ENCODE measurements at regions not wholly inside any gene's neighbourhood (a gene's known extent, or its start where the extent isn't known, plus 50 kb on each side); places are given as distances from the start of the nearest gene placed in this dataset.

DNA sequence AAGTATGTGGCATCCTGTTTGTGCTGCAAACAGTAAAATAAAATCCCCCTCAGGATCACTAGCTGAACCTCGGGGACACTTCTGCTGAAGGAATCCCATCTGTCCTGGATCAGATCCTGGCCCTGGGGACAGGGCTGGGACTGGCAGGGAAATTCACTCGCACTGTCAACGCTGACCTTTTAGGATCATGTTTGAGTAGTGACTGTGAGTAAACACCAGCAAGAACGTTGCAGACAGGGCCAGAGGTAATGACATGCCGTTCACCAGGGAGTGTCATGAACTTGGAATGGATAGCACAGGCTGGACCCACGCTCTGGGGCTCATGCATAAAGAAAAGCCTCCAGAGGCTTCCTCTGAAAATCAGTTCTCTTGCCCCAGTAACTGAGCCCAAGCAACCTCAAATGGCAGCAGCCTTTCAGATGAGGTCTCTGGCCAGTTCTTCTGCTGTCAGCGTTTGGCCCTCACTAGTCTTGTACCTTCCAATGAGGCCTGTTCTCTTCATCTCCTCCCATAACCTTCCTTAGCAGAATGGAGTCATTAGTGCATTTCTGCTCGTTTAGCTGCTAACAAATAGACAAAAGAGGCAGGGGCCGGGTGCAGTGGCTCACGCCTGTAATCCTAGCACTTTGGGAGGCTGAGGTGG lies 51.0 kb upstream of the BARX2 start (continued):
- TF ChIP-seq TOPORS (CRISPR knock-in tag; IDR thresholded peaks at IDR 0.05) (no peak), ATF7 (IDR thresholded peaks at IDR 0.05) (no peak), ATF7 (CRISPR knock-in tag; IDR thresholded peaks at IDR 0.05) (peak; percentile 72; the same call in 1 of the 2 replicates), NONO (IDR thresholded peaks at IDR 0.05) (no peak), NONO (CRISPR knock-in tag; conservative IDR thresholded peaks at IDR 0.05) (peak; percentile 56; the same call in 1 of the 2 replicates), SNAPC2 (CRISPR knock-in tag; IDR thresholded peaks at IDR 0.05) (no peak), ZNF879 (CRISPR knock-in tag; IDR thresholded peaks at IDR 0.05) (no peak), KAT8 (CRISPR knock-in tag; IDR thresholded peaks at IDR 0.05) (peak; percentile 68), FOXM1 (CRISPR knock-in tag; IDR thresholded peaks at IDR 0.05) (no peak), KDM1A (CRISPR knock-in tag; IDR thresholded peaks at IDR 0.05) (no peak), SCMH1 (CRISPR knock-in tag; IDR thresholded peaks at IDR 0.05; ENCODE audit: borderline replicate concordance) (no peak), ZNF652 (CRISPR knock-in tag; IDR thresholded peaks at IDR 0.05; ENCODE audit: borderline replicate concordance, low read depth) (no peak), ZNF792 (CRISPR knock-in tag; IDR thresholded peaks at IDR 0.05) (peak; percentile 81; the same call in 1 of the 2 replicates), DPF2 (CRISPR knock-in tag; IDR thresholded peaks at IDR 0.05; ENCODE audit: borderline replicate concordance, low read depth) (peak; percentile 89), HMG20B (CRISPR knock-in tag; conservative IDR thresholded peaks at IDR 0.05) (no peak; the same call in 1 of the 2 replicates), ZMYM3 (CRISPR knock-in tag; IDR thresholded peaks at IDR 0.05) (peak; percentile 67), THAP11 (CRISPR knock-in tag; IDR thresholded peaks at IDR 0.05) (peak; percentile 35; the same call in 1 of the 2 replicates), ZNF616 (CRISPR knock-in tag; IDR thresholded peaks at IDR 0.05; ENCODE audit: low read depth) (no peak), MTF2 (CRISPR knock-in tag; IDR thresholded peaks at IDR 0.05; ENCODE audit: borderline replicate concordance) (no peak), IRX3 (CRISPR knock-in tag; IDR thresholded peaks at IDR 0.05; ENCODE audit: borderline replicate concordance, low read depth) (no peak), ZBTB21 (CRISPR knock-in tag; IDR thresholded peaks at IDR 0.05) (no peak)
- TF ChIP-seq, protein P1, sequence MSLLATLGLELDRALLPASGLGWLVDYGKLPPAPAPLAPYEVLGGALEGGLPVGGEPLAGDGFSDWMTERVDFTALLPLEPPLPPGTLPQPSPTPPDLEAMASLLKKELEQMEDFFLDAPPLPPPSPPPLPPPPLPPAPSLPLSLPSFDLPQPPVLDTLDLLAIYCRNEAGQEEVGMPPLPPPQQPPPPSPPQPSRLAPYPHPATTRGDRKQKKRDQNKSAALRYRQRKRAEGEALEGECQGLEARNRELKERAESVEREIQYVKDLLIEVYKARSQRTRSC (CRISPR knock-in tag; IDR thresholded peaks at IDR 0.05; ENCODE audit: low read depth) = no peak
- TF ChIP-seq, protein P2, sequence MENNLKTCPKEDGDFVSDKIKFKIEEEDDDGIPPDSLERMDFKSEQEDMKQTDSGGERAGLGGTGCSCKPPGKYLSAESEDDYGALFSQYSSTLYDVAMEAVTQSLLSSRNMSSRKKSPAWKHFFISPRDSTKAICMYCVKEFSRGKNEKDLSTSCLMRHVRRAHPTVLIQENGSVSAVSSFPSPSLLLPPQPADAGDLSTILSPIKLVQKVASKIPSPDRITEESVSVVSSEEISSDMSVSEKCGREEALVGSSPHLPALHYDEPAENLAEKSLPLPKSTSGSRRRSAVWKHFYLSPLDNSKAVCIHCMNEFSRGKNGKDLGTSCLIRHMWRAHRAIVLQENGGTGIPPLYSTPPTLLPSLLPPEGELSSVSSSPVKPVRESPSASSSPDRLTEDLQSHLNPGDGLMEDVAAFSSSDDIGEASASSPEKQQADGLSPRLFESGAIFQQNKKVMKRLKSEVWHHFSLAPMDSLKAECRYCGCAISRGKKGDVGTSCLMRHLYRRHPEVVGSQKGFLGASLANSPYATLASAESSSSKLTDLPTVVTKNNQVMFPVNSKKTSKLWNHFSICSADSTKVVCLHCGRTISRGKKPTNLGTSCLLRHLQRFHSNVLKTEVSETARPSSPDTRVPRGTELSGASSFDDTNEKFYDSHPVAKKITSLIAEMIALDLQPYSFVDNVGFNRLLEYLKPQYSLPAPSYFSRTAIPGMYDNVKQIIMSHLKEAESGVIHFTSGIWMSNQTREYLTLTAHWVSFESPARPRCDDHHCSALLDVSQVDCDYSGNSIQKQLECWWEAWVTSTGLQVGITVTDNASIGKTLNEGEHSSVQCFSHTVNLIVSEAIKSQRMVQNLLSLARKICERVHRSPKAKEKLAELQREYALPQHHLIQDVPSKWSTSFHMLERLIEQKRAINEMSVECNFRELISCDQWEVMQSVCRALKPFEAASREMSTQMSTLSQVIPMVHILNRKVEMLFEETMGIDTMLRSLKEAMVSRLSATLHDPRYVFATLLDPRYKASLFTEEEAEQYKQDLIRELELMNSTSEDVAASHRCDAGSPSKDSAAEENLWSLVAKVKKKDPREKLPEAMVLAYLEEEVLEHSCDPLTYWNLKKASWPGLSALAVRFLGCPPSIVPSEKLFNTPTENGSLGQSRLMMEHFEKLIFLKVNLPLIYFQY (CRISPR knock-in tag; IDR thresholded peaks at IDR 0.05; ENCODE audit: borderline replicate concordance) = no peak
- TF ChIP-seq, protein P3, sequence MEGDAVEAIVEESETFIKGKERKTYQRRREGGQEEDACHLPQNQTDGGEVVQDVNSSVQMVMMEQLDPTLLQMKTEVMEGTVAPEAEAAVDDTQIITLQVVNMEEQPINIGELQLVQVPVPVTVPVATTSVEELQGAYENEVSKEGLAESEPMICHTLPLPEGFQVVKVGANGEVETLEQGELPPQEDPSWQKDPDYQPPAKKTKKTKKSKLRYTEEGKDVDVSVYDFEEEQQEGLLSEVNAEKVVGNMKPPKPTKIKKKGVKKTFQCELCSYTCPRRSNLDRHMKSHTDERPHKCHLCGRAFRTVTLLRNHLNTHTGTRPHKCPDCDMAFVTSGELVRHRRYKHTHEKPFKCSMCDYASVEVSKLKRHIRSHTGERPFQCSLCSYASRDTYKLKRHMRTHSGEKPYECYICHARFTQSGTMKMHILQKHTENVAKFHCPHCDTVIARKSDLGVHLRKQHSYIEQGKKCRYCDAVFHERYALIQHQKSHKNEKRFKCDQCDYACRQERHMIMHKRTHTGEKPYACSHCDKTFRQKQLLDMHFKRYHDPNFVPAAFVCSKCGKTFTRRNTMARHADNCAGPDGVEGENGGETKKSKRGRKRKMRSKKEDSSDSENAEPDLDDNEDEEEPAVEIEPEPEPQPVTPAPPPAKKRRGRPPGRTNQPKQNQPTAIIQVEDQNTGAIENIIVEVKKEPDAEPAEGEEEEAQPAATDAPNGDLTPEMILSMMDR (CRISPR knock-in tag; IDR thresholded peaks at IDR 0.05) = peak; percentile 30; the same call in 1 of the 2 replicates

Measured in HepG2 (cell line).